ENCODE measurements at regions not wholly inside any gene's neighbourhood (a gene's known extent, or its start where the extent isn't known, plus 50 kb on each side); places are given as distances from the start of the nearest gene placed in this dataset.

DNA sequence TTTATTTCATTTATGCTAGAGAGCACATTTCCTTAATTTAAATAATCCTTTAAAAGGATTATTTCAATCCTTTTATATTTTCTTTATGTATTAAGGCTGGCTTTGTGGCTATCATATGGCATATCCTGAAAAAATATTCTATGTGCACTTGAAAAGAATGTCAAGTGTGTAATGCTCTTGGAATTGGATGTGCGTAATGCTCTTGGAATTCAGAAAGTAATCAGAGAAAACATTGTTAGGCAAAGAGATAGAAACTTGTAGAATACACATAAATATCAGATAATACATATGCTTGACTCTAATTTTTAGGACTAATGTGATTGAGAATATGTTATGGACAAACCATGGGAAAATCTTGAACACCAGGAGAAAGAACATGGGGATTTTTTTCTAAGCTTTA lies 197.5 kb upstream of the COL3A1 start (continued):
- TF ChIP-seq, protein P1, sequence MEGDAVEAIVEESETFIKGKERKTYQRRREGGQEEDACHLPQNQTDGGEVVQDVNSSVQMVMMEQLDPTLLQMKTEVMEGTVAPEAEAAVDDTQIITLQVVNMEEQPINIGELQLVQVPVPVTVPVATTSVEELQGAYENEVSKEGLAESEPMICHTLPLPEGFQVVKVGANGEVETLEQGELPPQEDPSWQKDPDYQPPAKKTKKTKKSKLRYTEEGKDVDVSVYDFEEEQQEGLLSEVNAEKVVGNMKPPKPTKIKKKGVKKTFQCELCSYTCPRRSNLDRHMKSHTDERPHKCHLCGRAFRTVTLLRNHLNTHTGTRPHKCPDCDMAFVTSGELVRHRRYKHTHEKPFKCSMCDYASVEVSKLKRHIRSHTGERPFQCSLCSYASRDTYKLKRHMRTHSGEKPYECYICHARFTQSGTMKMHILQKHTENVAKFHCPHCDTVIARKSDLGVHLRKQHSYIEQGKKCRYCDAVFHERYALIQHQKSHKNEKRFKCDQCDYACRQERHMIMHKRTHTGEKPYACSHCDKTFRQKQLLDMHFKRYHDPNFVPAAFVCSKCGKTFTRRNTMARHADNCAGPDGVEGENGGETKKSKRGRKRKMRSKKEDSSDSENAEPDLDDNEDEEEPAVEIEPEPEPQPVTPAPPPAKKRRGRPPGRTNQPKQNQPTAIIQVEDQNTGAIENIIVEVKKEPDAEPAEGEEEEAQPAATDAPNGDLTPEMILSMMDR (tag by site-specific recombination; IDR thresholded peaks at IDR 0.05) = no peak

DNA sequence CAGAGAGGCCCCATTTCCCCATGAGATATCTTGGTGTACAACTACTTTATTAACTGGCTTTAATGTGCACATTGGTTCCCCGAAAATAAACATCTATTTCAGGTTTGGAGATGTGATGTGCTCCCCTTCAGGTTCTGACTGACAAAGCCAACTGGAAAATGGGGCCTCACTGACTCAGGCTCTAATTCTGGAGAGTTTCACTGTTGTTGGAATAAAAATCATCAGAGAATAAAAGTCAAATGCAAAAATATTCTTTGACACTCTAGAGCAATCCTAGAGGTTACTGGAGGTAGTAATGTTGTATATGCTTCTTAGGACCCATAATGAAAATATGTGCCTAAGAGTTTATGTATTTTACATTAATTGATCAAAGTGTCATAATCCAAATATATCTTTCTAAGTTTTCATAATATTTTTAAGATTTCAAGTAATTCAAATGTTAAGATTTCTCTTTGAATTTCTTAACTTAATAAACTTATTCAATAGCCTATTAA lies 189.9 kb upstream of the COL3A1 start:
- ChIA-PET POLR2A (no interaction called here), CTCF (interaction anchor here (1.0 kb wide), 1 partner anchor 261 kb away, joined by 3 read pairs; no protein-coding TSS in a partner anchor)

DNA sequence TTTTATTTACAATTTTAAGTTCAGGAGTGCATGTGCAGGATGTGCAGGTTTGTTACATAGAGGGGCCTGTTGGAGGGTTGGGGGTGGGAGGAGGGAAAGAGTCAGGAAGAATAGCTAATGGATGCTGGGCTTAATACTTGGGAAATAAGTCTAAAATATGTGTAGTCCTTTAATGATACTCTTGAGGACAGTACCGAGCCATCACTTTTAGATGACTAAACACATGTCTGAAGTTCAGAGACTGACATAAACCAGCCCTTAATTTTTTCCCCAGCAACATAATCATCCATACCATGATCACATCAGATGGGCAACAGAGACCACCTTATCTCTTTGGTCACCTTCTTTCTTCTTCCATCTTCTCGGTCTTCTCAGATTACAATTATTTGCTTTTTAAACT lies 189.1 kb upstream of the COL3A1 start:
- ChIA-PET POLR2A (no interaction called here), CTCF (interaction anchor here (1.0 kb wide), 1 partner anchor 262 kb away, joined by 3 read pairs; no protein-coding TSS in a partner anchor)
- H3K4me1 ChIP-seq (ENCODE audit: control insufficient read depth, insufficient read depth, low read length) = no peaks in the 10 kb centered on the region
- H3K4me3 ChIP-seq (ENCODE audit: low read depth, low read length) = no peak overlapping the region
- TF ChIP-seq HOXA7 (CRISPR knock-in tag; IDR thresholded peaks at IDR 0.05; ENCODE audit: borderline replicate concordance) (no peak), ZNF785 (tag by site-specific recombination; IDR thresholded peaks at IDR 0.05) (no peak), ZBTB20 (tag by site-specific recombination; IDR thresholded peaks at IDR 0.05) (no peak), ZBTB1 (tag by site-specific recombination; IDR thresholded peaks at IDR 0.05) (no peak), ZNF747 (tag by site-specific recombination; IDR thresholded peaks at IDR 0.05) (no peak), ZNF660 (tag by site-specific recombination; IDR thresholded peaks at IDR 0.05) (no peak), ZNF677 (tag by site-specific recombination; IDR thresholded peaks at IDR 0.05) (no peak)
- TF ChIP-seq, protein P2, sequence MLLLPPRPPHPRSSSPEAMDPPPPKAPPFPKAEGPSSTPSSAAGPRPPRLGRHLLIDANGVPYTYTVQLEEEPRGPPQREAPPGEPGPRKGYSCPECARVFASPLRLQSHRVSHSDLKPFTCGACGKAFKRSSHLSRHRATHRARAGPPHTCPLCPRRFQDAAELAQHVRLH (tag by site-specific recombination; IDR thresholded peaks at IDR 0.05) = no peak
- TF ChIP-seq, protein P3, sequence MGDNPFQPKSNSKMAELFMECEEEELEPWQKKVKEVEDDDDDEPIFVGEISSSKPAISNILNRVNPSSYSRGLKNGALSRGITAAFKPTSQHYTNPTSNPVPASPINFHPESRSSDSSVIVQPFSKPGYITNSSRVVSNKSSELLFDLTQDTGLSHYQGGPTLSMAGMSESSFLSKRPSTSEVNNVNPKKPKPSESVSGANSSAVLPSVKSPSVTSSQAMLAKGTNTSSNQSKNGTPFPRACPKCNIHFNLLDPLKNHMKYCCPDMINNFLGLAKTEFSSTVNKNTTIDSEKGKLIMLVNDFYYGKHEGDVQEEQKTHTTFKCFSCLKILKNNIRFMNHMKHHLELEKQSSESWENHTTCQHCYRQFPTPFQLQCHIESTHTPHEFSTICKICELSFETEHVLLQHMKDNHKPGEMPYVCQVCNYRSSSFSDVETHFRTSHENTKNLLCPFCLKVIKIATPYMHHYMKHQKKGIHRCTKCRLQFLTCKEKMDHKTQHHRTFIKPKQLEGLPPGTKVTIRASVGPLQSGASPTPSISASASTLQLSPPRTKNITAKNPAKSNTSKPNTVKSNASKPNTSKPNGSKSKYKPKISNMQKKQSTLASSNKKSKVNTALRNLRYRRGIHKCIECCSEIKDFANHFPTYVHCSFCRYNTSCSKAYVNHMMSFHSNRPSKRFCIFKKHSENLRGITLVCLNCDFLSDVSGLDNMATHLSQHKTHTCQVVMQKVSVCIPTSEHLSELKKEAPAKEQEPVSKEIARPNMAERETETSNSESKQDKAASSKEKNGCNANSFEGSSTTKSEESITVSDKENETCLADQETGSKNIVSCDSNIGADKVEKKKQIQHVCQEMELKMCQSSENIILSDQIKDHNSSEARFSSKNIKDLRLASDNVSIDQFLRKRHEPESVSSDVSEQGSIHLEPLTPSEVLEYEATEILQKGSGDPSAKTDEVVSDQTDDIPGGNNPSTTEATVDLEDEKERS (tag by site-specific recombination; IDR thresholded peaks at IDR 0.05) = no peak
- H3K27ac ChIP-seq (ENCODE audit: extremely low read depth, low read depth, low read length) = no peak overlapping the region
- H3K9me3 ChIP-seq (ENCODE audit: control insufficient read depth, insufficient read depth, low read depth, low read length) = no peaks in the 10 kb centered on the region
- H3K36me3 ChIP-seq (ENCODE audit: control insufficient read depth in 2 of 2, insufficient read depth in 1 of 2, low read length in 2 of 2) = no peaks in the 10 kb centered on the region

More for the DNA sequence above, 189.9 kb upstream of the COL3A1 start:
- no peak for TF ChIP-seq ZNF776 (tag by site-specific recombination; IDR thresholded peaks at IDR 0.05; ENCODE audit: borderline replicate concordance)
- TF ChIP-seq, protein P4, sequence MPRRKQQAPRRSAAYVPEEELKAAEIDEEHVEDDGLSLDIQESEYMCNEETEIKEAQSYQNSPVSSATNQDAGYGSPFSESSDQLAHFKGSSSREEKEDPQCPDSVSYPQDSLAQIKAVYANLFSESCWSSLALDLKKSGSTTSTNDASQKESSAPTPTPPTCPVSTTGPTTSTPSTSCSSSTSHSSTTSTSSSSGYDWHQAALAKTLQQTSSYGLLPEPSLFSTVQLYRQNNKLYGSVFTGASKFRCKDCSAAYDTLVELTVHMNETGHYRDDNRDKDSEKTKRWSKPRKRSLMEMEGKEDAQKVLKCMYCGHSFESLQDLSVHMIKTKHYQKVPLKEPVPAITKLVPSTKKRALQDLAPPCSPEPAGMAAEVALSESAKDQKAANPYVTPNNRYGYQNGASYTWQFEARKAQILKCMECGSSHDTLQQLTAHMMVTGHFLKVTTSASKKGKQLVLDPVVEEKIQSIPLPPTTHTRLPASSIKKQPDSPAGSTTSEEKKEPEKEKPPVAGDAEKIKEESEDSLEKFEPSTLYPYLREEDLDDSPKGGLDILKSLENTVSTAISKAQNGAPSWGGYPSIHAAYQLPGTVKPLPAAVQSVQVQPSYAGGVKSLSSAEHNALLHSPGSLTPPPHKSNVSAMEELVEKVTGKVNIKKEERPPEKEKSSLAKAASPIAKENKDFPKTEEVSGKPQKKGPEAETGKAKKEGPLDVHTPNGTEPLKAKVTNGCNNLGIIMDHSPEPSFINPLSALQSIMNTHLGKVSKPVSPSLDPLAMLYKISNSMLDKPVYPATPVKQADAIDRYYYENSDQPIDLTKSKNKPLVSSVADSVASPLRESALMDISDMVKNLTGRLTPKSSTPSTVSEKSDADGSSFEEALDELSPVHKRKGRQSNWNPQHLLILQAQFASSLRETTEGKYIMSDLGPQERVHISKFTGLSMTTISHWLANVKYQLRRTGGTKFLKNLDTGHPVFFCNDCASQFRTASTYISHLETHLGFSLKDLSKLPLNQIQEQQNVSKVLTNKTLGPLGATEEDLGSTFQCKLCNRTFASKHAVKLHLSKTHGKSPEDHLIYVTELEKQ (tag by site-specific recombination; IDR thresholded peaks at IDR 0.05; ENCODE audit: borderline replicate concordance) = no peak
- no peak for TF ChIP-seq ZFHX2 (tag by site-specific recombination; conservative IDR thresholded peaks at IDR 0.05)
- no peak overlapping the region for H3K4me3 ChIP-seq (ENCODE audit: low read depth, low read length)
- no peaks in the 10 kb centered on the region for H3K9me3 ChIP-seq (ENCODE audit: control insufficient read depth, insufficient read depth, low read depth, low read length)
- H3K4me1 ChIP-seq (ENCODE audit: control insufficient read depth, insufficient read depth, low read length) = no peaks in the 10 kb centered on the region
- H3K36me3 ChIP-seq (ENCODE audit: control insufficient read depth in 2 of 2, insufficient read depth in 1 of 2, low read length in 2 of 2) = no peaks in the 10 kb centered on the region
- H3K27ac ChIP-seq (ENCODE audit: extremely low read depth, low read depth, low read length) = no peak overlapping the region
